H9 (cell line): ENCODE measurements at regions not wholly inside any gene's neighbourhood (a gene's known extent, or its start where the extent isn't known, plus 50 kb on each side); places are given as distances from the start of the nearest gene placed in this dataset.

Source experiments
- DNase-seq: peaks from one replicate; pipeline ENCODE4 v3.0.0-alpha.2; 2017
- H2AFZ ChIP-seq: one replicate; pipeline ENCODE4 v1.6.1; 2013; ENCODE audit warnings: mild to moderate bottlenecking, low read length, control low read depth, moderate library complexity
- H2AK5ac ChIP-seq: 2 replicates; pipeline ENCODE4 v1.6.1; 2013; ENCODE audit warnings: low read length, control low read depth, mixed read lengths; ENCODE audit not compliant: insufficient read length
- H2BK120ac ChIP-seq: one replicate; pipeline ENCODE4 v1.6.1; 2013; ENCODE audit warnings: low read depth, mild to moderate bottlenecking, low read length, control low read depth, inconsistent platforms; ENCODE audit not compliant: poor library complexity, severe bottlenecking
- H2BK12ac ChIP-seq: 2 replicates; pipeline ENCODE4 v1.6.1; 2013; ENCODE audit warnings: low read length, control low read depth, mixed read lengths, low read depth; ENCODE audit not compliant: insufficient read length
- H2BK15ac ChIP-seq: 2 replicates; pipeline ENCODE4 v1.6.1; 2013; ENCODE audit warnings: low read depth, low read length, control low read depth
- H2BK20ac ChIP-seq: one replicate; pipeline ENCODE4 v1.6.1; 2013; ENCODE audit warnings: low read depth, mild to moderate bottlenecking, low read length, control low read depth, inconsistent platforms; ENCODE audit not compliant: poor library complexity, severe bottlenecking
- H2BK5ac ChIP-seq: 2 replicates; pipeline ENCODE4 v1.6.1; 2013; ENCODE audit warnings: low read length, control low read depth, mixed read lengths; ENCODE audit not compliant: insufficient read length
- H3K14ac ChIP-seq: 2 replicates; pipeline ENCODE4 v1.6.1; 2013; ENCODE audit warnings: low read length, control low read depth; ENCODE audit not compliant: insufficient read depth
- H3K18ac ChIP-seq: 2 replicates; pipeline ENCODE4 v1.6.1; 2013; ENCODE audit warnings: low read depth, mild to moderate bottlenecking, mixed read lengths, low read length, control low read depth; ENCODE audit not compliant: insufficient read length
- H3K23ac ChIP-seq: 2 replicates; pipeline ENCODE4 v1.6.1; 2013; ENCODE audit warnings: low read length, control low read depth, mixed read lengths, low read depth; ENCODE audit not compliant: insufficient read length
- H3K23me2 ChIP-seq: 2 replicates; pipeline ENCODE4 v1.6.1; 2013; ENCODE audit warnings: low read depth, mild to moderate bottlenecking, mixed read lengths, low read length, control low read depth; ENCODE audit not compliant: insufficient read length, poor library complexity, severe bottlenecking
- H3K27ac ChIP-seq: 2 replicates; pipeline ENCODE4 v1.5.1; 2013; ENCODE audit warnings: low read length, control low read depth, mixed read lengths, low read depth; ENCODE audit not compliant: insufficient read length
- H3K27me3 ChIP-seq: 2 replicates; pipeline ENCODE4 v1.6.1; 2013; ENCODE audit warnings: low read length, control low read depth, inconsistent platforms; ENCODE audit not compliant: insufficient read depth
- H3K4ac ChIP-seq: 2 replicates; pipeline ENCODE4 v1.6.1; 2013; ENCODE audit warnings: low read depth, mild to moderate bottlenecking, control low read depth, inconsistent platforms, low read length, moderate library complexity
- H3K4me1 ChIP-seq: 2 replicates; pipeline ENCODE4 v1.6.1; 2013; ENCODE audit warnings: low read length, control low read depth, inconsistent platforms; ENCODE audit not compliant: insufficient read depth
- H3K4me2 ChIP-seq: 2 replicates; pipeline ENCODE4 v1.6.1; 2013; ENCODE audit warnings: low read length, control low read depth, mixed read lengths; ENCODE audit not compliant: insufficient read length, insufficient read depth
- H3K56ac ChIP-seq: 2 replicates; pipeline ENCODE4 v1.6.1; 2013; ENCODE audit warnings: low read depth, mild to moderate bottlenecking, mixed read lengths, low read length, control low read depth; ENCODE audit not compliant: insufficient read length
- H3K79me1 ChIP-seq: 2 replicates; pipeline ENCODE4 v1.6.1; 2013; ENCODE audit warnings: low read depth, mild to moderate bottlenecking, moderate library complexity, low read length, control low read depth, inconsistent platforms; ENCODE audit not compliant: insufficient read depth, poor library complexity, severe bottlenecking
- H3K79me2 ChIP-seq: 2 replicates; pipeline ENCODE4 v1.6.1; 2013; ENCODE audit warnings: low read length, control low read depth, inconsistent platforms; ENCODE audit not compliant: insufficient read depth
- H3K9ac ChIP-seq: 2 replicates; pipeline ENCODE4 v1.6.1; 2013; ENCODE audit warnings: low read length, control low read depth, mixed read lengths; ENCODE audit not compliant: insufficient read length; ENCODE audit errors: extremely low read depth
- H3K9me3 ChIP-seq: one replicate; pipeline ENCODE4 v1.6.1; 2013; ENCODE audit warnings: low read depth, low read length, inconsistent platforms; ENCODE audit not compliant: control insufficient read depth
- H3T11ph ChIP-seq: one replicate; pipeline ENCODE4 v1.6.1; 2013; ENCODE audit warnings: mild to moderate bottlenecking, low read length, control low read depth, inconsistent platforms
- H4K20me1 ChIP-seq: one replicate; pipeline ENCODE4 v1.6.1; 2013; ENCODE audit not compliant: control insufficient read depth, insufficient read length, insufficient read depth
- H4K5ac ChIP-seq: 2 replicates; pipeline ENCODE4 v1.6.1; 2013; ENCODE audit warnings: low read depth, mild to moderate bottlenecking, mixed read lengths, low read length, control low read depth; ENCODE audit not compliant: insufficient read length
- H4K8ac ChIP-seq: replicated peaks from 2 replicates; pipeline ENCODE4 v1.6.1; 2013; ENCODE audit warnings: low read length, control low read depth, mixed read lengths, low read depth; ENCODE audit not compliant: insufficient read length
- H4K91ac ChIP-seq: 2 replicates; pipeline ENCODE4 v1.6.1; 2013; ENCODE audit warnings: low read depth, mild to moderate bottlenecking, moderate library complexity, mixed read lengths, low read length, control low read depth; ENCODE audit not compliant: insufficient read length
- H3K27ac Mint-ChIP-seq, 3 experiments: 2 replicates in 2 of 3; 3 replicates in 1 of 3; pipeline ENCODE4 v1.8.0; 2020 to 2021; ENCODE audit warnings: mixed read lengths in 3 of 3, mild to moderate bottlenecking in 1 of 3, moderate library complexity in 1 of 3
- H3K27me3 Mint-ChIP-seq: 2 replicates; pipeline ENCODE4 v1.8.0; 2021; ENCODE audit warnings: low read depth, mild to moderate bottlenecking, moderate library complexity, mixed read lengths
- H3K36me3 Mint-ChIP-seq, 3 experiments: 2 replicates in 2 of 3; 3 replicates in 1 of 3; pipeline ENCODE4 v1.8.0; 2020 to 2021; ENCODE audit warnings: low read depth in 3 of 3, mixed read lengths in 3 of 3; ENCODE audit not compliant: insufficient read depth in 1 of 3
- H3K4me1 Mint-ChIP-seq, 2 experiments: 2 replicates each; pipeline ENCODE4 v1.8.0; 2020; ENCODE audit warnings: mixed read lengths in 2 of 2
- H3K4me3 Mint-ChIP-seq, 2 experiments: 2 replicates in 1 of 2; 3 replicates in 1 of 2; pipeline ENCODE4 v1.8.0; 2020 to 2021; ENCODE audit warnings: mild to moderate bottlenecking in 2 of 2, mixed read lengths in 2 of 2, moderate library complexity in 1 of 2
- H3K9me3 Mint-ChIP-seq, 2 experiments: 2 replicates in 1 of 2; 3 replicates in 1 of 2; pipeline ENCODE4 v1.8.0; 2020; ENCODE audit warnings: mild to moderate bottlenecking in 2 of 2, mixed read lengths in 2 of 2, moderate library complexity in 1 of 2
- WGBS: extraction: QIAGEN DNeasy Blood & Tissue Kit; methylation state at CpG from one replicate; pipeline ENCODE4 v1.1.7; 2013; ENCODE audit warnings: missing lambda C conversion rate, low lambda C conversion rate, mixed read lengths; ENCODE audit not compliant: insufficient read length; ENCODE audit errors: extremely low coverage; 5-methylcytosine and 5-hydroxymethylcytosine counted together
- TF ChIP-seq, protein P1 (sequence below): fragments of 200-600 bp; sonication (generic); conservative IDR thresholded peaks from 3 replicates; pipeline ENCODE4 v1.8.0; 2021; ENCODE audit warnings: antibody characterized with exemption, mild to moderate bottlenecking

- H4K5ac ChIP-seq: no peak overlapping the region
- H2BK20ac ChIP-seq: no peak overlapping the region
- WGBS: no CpG with 5 or more reads among the region's 4 CpGs
- H3K4me1 ChIP-seq: no peaks in the 10 kb centered on the region
- no peak overlapping the region for H4K8ac ChIP-seq
- no peak overlapping the region for H3K9ac ChIP-seq
- no peak overlapping the region for H2BK120ac ChIP-seq
- H3K4me2 ChIP-seq: no peak overlapping the region
- H3K9me3 ChIP-seq: no peaks in the 10 kb centered on the region
- no peaks in the 10 kb centered on the region for H4K20me1 ChIP-seq
- no peaks in the 10 kb centered on the region for H3K79me2 ChIP-seq
- TF ChIP-seq, protein P1, sequence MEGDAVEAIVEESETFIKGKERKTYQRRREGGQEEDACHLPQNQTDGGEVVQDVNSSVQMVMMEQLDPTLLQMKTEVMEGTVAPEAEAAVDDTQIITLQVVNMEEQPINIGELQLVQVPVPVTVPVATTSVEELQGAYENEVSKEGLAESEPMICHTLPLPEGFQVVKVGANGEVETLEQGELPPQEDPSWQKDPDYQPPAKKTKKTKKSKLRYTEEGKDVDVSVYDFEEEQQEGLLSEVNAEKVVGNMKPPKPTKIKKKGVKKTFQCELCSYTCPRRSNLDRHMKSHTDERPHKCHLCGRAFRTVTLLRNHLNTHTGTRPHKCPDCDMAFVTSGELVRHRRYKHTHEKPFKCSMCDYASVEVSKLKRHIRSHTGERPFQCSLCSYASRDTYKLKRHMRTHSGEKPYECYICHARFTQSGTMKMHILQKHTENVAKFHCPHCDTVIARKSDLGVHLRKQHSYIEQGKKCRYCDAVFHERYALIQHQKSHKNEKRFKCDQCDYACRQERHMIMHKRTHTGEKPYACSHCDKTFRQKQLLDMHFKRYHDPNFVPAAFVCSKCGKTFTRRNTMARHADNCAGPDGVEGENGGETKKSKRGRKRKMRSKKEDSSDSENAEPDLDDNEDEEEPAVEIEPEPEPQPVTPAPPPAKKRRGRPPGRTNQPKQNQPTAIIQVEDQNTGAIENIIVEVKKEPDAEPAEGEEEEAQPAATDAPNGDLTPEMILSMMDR: no peak
- H3K23ac ChIP-seq: no peak overlapping the region
- H4K91ac ChIP-seq: no peak overlapping the region
- no peak overlapping the region for H3K14ac ChIP-seq
- no peak overlapping the region for H3K27ac ChIP-seq
- H2AFZ ChIP-seq: no peak overlapping the region
- H3K79me1 ChIP-seq: no peaks in the 10 kb centered on the region
- no peaks in the 10 kb centered on the region for H3K27me3 ChIP-seq
- H3K36me3 Mint-ChIP-seq: no peaks in the 10 kb centered on the region
- no peaks in the 10 kb centered on the region for H3K27me3 Mint-ChIP-seq
- H3K27ac Mint-ChIP-seq: peak overlapping the region in 1 of 3 experiments; percentile 19; a peak in 2 of 7 replicates
- no peaks in the 10 kb centered on the region for H3K23me2 ChIP-seq
- H3K4me3 Mint-ChIP-seq: no peak overlapping the region
- H2BK15ac ChIP-seq: no peak overlapping the region
- H3K56ac ChIP-seq: no peak overlapping the region
- H2BK5ac ChIP-seq: no peak overlapping the region
- H2BK12ac ChIP-seq: no peak overlapping the region
- no peak overlapping the region for H3K4ac ChIP-seq
- H3K9me3 Mint-ChIP-seq: no peaks in the 10 kb centered on the region; a peak in 1 of 5 replicates
- peaks cover 4 to 8% of the 10 kb centered on the region in 2 experiments; a peak in 3 of 4 replicates for H3K4me1 Mint-ChIP-seq
- H3T11ph ChIP-seq: no peak overlapping the region
- H3K18ac ChIP-seq: no peak overlapping the region
- DNase-seq: no peak
- no peak overlapping the region for H2AK5ac ChIP-seq
These were observed 561.9 kb downstream of the GBE1 start for GRCh38 chr3:81199587-81199986.
